ENCODE measurements at regions not wholly inside any gene's neighbourhood (a gene's known extent, or its start where the extent isn't known, plus 50 kb on each side); places are given as distances from the start of the nearest gene placed in this dataset.

DNA sequence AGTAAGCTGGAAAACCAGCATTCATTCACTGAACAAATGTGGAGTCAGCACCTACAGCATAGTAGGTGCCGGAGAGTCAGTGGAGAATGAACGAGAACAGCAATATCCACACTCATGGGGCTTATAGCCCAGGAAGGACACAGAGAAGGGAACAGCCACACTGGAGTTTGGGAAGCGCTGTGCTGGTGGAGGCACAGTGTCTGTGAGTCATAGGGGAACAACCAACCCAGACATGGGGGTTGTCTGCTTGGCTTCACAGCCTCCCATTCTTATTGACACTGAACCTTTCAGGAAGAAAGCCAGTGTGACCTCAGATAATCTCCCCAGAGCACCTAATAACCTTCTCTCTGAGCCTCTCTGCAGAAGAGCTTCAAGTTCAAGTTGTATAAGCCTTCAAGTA is 56.6 kb upstream of the UBASH3B start:
- peak; percentile 88 for ATAC-seq
- TF ChIP-seq TOX (CRISPR knock-in tag; IDR thresholded peaks at IDR 0.05; ENCODE audit: borderline replicate concordance), result no peak
- TF ChIP-seq, protein P1, sequence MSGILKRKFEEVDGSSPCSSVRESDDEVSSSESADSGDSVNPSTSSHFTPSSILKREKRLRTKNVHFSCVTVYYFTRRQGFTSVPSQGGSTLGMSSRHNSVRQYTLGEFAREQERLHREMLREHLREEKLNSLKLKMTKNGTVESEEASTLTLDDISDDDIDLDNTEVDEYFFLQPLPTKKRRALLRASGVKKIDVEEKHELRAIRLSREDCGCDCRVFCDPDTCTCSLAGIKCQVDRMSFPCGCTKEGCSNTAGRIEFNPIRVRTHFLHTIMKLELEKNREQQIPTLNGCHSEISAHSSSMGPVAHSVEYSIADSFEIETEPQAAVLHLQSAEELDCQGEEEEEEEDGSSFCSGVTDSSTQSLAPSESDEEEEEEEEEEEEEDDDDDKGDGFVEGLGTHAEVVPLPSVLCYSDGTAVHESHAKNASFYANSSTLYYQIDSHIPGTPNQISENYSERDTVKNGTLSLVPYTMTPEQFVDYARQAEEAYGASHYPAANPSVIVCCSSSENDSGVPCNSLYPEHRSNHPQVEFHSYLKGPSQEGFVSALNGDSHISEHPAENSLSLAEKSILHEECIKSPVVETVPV (CRISPR knock-in tag; IDR thresholded peaks at IDR 0.05), result no peak
- no peak for TF ChIP-seq ESRRG (CRISPR knock-in tag; IDR thresholded peaks at IDR 0.05)
- TF ChIP-seq, protein P2, sequence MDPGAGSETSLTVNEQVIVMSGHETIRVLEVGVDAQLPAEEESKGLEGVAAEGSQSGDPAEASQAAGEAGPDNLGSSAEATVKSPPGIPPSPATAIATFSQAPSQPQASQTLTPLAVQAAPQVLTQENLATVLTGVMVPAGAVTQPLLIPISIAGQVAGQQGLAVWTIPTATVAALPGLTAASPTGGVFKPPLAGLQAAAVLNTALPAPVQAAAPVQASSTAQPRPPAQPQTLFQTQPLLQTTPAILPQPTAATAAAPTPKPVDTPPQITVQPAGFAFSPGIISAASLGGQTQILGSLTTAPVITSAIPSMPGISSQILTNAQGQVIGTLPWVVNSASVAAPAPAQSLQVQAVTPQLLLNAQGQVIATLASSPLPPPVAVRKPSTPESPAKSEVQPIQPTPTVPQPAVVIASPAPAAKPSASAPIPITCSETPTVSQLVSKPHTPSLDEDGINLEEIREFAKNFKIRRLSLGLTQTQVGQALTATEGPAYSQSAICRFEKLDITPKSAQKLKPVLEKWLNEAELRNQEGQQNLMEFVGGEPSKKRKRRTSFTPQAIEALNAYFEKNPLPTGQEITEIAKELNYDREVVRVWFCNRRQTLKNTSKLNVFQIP (CRISPR knock-in tag; IDR thresholded peaks at IDR 0.05; ENCODE audit: borderline replicate concordance, low read depth), result no peak
- TF ChIP-seq BACH2 (CRISPR knock-in tag; IDR thresholded peaks at IDR 0.05; ENCODE audit: borderline replicate concordance), result no peak
- no peak for TF ChIP-seq ZNF70 (CRISPR knock-in tag; IDR thresholded peaks at IDR 0.05)
- TF ChIP-seq, protein P3, sequence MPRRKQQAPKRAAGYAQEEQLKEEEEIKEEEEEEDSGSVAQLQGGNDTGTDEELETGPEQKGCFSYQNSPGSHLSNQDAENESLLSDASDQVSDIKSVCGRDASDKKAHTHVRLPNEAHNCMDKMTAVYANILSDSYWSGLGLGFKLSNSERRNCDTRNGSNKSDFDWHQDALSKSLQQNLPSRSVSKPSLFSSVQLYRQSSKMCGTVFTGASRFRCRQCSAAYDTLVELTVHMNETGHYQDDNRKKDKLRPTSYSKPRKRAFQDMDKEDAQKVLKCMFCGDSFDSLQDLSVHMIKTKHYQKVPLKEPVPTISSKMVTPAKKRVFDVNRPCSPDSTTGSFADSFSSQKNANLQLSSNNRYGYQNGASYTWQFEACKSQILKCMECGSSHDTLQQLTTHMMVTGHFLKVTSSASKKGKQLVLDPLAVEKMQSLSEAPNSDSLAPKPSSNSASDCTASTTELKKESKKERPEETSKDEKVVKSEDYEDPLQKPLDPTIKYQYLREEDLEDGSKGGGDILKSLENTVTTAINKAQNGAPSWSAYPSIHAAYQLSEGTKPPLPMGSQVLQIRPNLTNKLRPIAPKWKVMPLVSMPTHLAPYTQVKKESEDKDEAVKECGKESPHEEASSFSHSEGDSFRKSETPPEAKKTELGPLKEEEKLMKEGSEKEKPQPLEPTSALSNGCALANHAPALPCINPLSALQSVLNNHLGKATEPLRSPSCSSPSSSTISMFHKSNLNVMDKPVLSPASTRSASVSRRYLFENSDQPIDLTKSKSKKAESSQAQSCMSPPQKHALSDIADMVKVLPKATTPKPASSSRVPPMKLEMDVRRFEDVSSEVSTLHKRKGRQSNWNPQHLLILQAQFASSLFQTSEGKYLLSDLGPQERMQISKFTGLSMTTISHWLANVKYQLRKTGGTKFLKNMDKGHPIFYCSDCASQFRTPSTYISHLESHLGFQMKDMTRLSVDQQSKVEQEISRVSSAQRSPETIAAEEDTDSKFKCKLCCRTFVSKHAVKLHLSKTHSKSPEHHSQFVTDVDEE (CRISPR knock-in tag; IDR thresholded peaks at IDR 0.05), result no peak
- TF ChIP-seq ZNF565 (CRISPR knock-in tag; conservative IDR thresholded peaks at IDR 0.05; ENCODE audit: low read depth), result no peak
- TF ChIP-seq OSR1 (CRISPR knock-in tag; IDR thresholded peaks at IDR 0.05), result no peak
- no peak for TF ChIP-seq ZC3H10 (CRISPR knock-in tag; IDR thresholded peaks at IDR 0.05)
- TF ChIP-seq, protein P4, sequence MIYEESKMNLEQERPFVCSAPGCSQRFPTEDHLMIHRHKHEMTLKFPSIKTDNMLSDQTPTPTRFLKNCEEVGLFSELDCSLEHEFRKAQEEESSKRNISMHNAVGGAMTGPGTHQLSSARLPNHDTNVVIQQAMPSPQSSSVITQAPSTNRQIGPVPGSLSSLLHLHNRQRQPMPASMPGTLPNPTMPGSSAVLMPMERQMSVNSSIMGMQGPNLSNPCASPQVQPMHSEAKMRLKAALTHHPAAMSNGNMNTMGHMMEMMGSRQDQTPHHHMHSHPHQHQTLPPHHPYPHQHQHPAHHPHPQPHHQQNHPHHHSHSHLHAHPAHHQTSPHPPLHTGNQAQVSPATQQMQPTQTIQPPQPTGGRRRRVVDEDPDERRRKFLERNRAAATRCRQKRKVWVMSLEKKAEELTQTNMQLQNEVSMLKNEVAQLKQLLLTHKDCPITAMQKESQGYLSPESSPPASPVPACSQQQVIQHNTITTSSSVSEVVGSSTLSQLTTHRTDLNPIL (CRISPR knock-in tag; IDR thresholded peaks at IDR 0.05; ENCODE audit: low read depth), result no peak
- TF ChIP-seq ARNTL (CRISPR knock-in tag; IDR thresholded peaks at IDR 0.05; ENCODE audit: borderline replicate concordance, low read depth), result no peak
- TF ChIP-seq GLIS3 (CRISPR knock-in tag; IDR thresholded peaks at IDR 0.05), result no peak
- TF ChIP-seq SNAI2 (CRISPR knock-in tag; IDR thresholded peaks at IDR 0.05), result no peak
- no peak for TF ChIP-seq PPARA (CRISPR knock-in tag; IDR thresholded peaks at IDR 0.05; ENCODE audit: borderline replicate concordance)
- TF ChIP-seq ISL1 (CRISPR knock-in tag; IDR thresholded peaks at IDR 0.05), result no peak
- no peak for TF ChIP-seq ZFP3 (CRISPR knock-in tag; IDR thresholded peaks at IDR 0.05)
- TF ChIP-seq, protein P5, sequence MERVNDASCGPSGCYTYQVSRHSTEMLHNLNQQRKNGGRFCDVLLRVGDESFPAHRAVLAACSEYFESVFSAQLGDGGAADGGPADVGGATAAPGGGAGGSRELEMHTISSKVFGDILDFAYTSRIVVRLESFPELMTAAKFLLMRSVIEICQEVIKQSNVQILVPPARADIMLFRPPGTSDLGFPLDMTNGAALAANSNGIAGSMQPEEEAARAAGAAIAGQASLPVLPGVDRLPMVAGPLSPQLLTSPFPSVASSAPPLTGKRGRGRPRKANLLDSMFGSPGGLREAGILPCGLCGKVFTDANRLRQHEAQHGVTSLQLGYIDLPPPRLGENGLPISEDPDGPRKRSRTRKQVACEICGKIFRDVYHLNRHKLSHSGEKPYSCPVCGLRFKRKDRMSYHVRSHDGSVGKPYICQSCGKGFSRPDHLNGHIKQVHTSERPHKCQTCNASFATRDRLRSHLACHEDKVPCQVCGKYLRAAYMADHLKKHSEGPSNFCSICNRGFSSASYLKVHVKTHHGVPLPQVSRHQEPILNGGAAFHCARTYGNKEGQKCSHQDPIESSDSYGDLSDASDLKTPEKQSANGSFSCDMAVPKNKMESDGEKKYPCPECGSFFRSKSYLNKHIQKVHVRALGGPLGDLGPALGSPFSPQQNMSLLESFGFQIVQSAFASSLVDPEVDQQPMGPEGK (CRISPR knock-in tag; IDR thresholded peaks at IDR 0.05; ENCODE audit: borderline replicate concordance), result no peak
- no peak for TF ChIP-seq ZNF8 (CRISPR knock-in tag; IDR thresholded peaks at IDR 0.05)

DNA sequence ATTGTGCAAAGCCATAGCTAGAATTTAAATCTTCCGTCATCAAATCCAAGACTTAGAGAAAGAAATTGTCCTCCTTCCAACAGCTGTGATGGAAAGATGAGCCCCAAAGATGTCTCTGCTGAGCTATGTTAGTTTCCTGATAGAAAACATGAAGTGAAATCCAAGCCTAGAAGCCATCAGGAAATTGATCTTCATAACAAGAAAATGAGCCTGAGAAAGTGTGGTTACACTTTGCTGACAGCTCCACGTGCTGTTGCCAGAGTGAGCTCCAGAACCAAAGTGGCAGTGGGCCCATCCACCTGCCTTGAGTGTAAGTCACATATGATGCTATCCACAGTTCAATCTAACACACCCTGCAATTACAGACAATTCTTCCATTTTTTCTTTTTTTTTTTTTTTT is 58.0 kb upstream of the UBASH3B start:
- ATAC-seq, result no peak
- TF ChIP-seq ZNF70 (CRISPR knock-in tag; IDR thresholded peaks at IDR 0.05), result no peak
- TF ChIP-seq ZNF565 (CRISPR knock-in tag; conservative IDR thresholded peaks at IDR 0.05; ENCODE audit: low read depth), result no peak
- no peak for TF ChIP-seq ZFP30 (CRISPR knock-in tag; IDR thresholded peaks at IDR 0.05)
- TF ChIP-seq ZC3H10 (CRISPR knock-in tag; IDR thresholded peaks at IDR 0.05), result no peak
- TF ChIP-seq, protein P3 (CRISPR knock-in tag; IDR thresholded peaks at IDR 0.05), result no peak
- no peak for TF ChIP-seq CSDC2 (CRISPR knock-in tag; IDR thresholded peaks at IDR 0.05)
- no peak for TF ChIP-seq SNAI2 (CRISPR knock-in tag; IDR thresholded peaks at IDR 0.05)
- TF ChIP-seq ZNF8 (CRISPR knock-in tag; IDR thresholded peaks at IDR 0.05), result no peak
- TF ChIP-seq RARB (CRISPR knock-in tag; IDR thresholded peaks at IDR 0.05), result no peak
- TF ChIP-seq, protein P1 (CRISPR knock-in tag; IDR thresholded peaks at IDR 0.05), result no peak
- TF ChIP-seq TCF4 (CRISPR knock-in tag; IDR thresholded peaks at IDR 0.05; ENCODE audit: borderline replicate concordance), result no peak
- TF ChIP-seq OSR1 (CRISPR knock-in tag; IDR thresholded peaks at IDR 0.05), result no peak
- TF ChIP-seq, protein P5 (CRISPR knock-in tag; IDR thresholded peaks at IDR 0.05; ENCODE audit: borderline replicate concordance), result no peak

Data from SK-N-SH treated with all-trans-retinoic acid at 6 μM for 48 hours (cell line).